ENCODE measurements at regions not wholly inside any gene's neighbourhood (a gene's known extent, or its start where the extent isn't known, plus 50 kb on each side); places are given as distances from the start of the nearest gene placed in this dataset.

DNA sequence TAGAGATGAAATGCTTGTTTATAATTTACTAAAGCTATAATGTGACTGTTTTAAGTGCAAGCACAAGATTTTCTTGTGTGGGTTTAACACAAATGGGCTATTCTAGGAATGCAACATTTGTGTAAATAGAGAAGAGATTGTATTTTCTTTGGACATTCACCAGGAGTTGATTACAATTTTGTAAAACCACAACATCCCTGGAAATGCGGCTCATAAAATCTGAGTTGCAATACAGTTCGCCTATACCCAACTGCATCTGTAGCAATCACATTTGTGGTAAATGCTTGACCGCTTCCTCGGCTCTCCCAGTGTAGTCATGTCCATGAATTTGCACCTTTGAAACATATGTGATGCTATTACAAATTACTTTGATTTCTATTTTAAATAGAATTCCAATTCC is 348.7 kb upstream of the CDH20 start (continued):
- TF ChIP-seq, protein P1, sequence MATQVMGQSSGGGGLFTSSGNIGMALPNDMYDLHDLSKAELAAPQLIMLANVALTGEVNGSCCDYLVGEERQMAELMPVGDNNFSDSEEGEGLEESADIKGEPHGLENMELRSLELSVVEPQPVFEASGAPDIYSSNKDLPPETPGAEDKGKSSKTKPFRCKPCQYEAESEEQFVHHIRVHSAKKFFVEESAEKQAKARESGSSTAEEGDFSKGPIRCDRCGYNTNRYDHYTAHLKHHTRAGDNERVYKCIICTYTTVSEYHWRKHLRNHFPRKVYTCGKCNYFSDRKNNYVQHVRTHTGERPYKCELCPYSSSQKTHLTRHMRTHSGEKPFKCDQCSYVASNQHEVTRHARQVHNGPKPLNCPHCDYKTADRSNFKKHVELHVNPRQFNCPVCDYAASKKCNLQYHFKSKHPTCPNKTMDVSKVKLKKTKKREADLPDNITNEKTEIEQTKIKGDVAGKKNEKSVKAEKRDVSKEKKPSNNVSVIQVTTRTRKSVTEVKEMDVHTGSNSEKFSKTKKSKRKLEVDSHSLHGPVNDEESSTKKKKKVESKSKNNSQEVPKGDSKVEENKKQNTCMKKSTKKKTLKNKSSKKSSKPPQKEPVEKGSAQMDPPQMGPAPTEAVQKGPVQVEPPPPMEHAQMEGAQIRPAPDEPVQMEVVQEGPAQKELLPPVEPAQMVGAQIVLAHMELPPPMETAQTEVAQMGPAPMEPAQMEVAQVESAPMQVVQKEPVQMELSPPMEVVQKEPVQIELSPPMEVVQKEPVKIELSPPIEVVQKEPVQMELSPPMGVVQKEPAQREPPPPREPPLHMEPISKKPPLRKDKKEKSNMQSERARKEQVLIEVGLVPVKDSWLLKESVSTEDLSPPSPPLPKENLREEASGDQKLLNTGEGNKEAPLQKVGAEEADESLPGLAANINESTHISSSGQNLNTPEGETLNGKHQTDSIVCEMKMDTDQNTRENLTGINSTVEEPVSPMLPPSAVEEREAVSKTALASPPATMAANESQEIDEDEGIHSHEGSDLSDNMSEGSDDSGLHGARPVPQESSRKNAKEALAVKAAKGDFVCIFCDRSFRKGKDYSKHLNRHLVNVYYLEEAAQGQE (IDR thresholded peaks at IDR 0.05) = no peak
- TF ChIP-seq RAD21 (conservative IDR thresholded peaks at IDR 0.05 in 1 of 2, IDR thresholded peaks at IDR 0.05 in 1 of 2) (no peak), EHMT2 (IDR thresholded peaks at IDR 0.05; ENCODE audit: low read depth) (no peak), SREBF2 (IDR thresholded peaks at IDR 0.05) (no peak)

DNA sequence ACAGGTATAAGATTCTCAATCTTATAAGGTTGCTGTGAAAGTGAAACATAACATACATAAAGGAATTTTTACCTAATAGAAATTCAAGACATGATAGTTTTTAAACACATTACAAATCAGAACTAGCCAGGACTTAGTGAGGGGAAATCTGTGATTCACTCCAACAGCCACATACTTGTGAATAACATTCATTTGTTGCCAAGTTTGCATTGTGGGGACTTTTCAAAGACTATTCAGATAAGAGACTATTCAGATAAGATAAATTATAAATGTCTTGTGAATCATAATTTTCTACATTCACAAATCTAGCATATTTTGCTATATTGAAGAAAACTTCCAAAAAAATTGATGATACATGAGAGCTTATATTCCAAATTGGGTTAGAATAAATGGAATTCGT is 345.3 kb upstream of the CDH20 start:
- POLR2A ChIA-PET = no interaction called here
- CTCF ChIA-PET = no interaction called here

More for the DNA sequence above, 345.3 kb upstream of the CDH20 start:
- Histone ChIP-seq H3K27ac (no peak overlapping the region), H3K4me3 (no peak overlapping the region), H3K4me2 (no peak overlapping the region), H3K9me3 (no peaks in the 10 kb centered on the region), H3K4me1 (no peaks in the 10 kb centered on the region)
- DNase-seq (ENCODE audit: low read depth in 1 of 2, low spot score in 1 of 2) (no peak), ATAC-seq (no peak), FAIRE-seq (no peak)
- TF ChIP-seq EHMT2 (IDR thresholded peaks at IDR 0.05; ENCODE audit: low read depth) (no peak), BHLHE40 (IDR thresholded peaks at IDR 0.05; ENCODE audit: low read depth, low read length) (no peak), SMC3 (IDR thresholded peaks at IDR 0.05) (no peak), JUN (IDR thresholded peaks at IDR 0.05) (no peak), PHF8 (IDR thresholded peaks at IDR 0.05; ENCODE audit: borderline replicate concordance, low read depth) (no peak), ZC3H11A (IDR thresholded peaks at IDR 0.05) (no peak), CHD4 (IDR thresholded peaks at IDR 0.05; ENCODE audit: borderline replicate concordance) (no peak), MAZ (IDR thresholded peaks at IDR 0.05; ENCODE audit: borderline replicate concordance, low read depth, low read length) (no peak), RARB (CRISPR knock-in tag; IDR thresholded peaks at IDR 0.05) (no peak), KDM1A (IDR thresholded peaks at IDR 0.05; ENCODE audit: low read depth) (no peak), FOSL2 (IDR thresholded peaks at IDR 0.05) (no peak), FOSL2 (CRISPR knock-in tag; IDR thresholded peaks at IDR 0.05) (no peak), EP300 (IDR thresholded peaks at IDR 0.05) (no peak), ZNF302 (CRISPR knock-in tag; IDR thresholded peaks at IDR 0.05) (no peak), RFX5 (IDR thresholded peaks at IDR 0.05) (no peak), CHD2 (IDR thresholded peaks at IDR 0.05; ENCODE audit: low read length, partially characterized antibody) (no peak), HOXB5 (CRISPR knock-in tag; IDR thresholded peaks at IDR 0.05) (no peak)
- TF ChIP-seq, protein P2, sequence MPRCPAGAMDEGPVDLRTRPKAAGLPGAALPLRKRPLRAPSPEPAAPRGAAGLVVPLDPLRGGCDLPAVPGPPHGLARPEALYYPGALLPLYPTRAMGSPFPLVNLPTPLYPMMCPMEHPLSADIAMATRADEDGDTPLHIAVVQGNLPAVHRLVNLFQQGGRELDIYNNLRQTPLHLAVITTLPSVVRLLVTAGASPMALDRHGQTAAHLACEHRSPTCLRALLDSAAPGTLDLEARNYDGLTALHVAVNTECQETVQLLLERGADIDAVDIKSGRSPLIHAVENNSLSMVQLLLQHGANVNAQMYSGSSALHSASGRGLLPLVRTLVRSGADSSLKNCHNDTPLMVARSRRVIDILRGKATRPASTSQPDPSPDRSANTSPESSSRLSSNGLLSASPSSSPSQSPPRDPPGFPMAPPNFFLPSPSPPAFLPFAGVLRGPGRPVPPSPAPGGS (IDR thresholded peaks at IDR 0.05) = no peak
- TF ChIP-seq, protein P3, sequence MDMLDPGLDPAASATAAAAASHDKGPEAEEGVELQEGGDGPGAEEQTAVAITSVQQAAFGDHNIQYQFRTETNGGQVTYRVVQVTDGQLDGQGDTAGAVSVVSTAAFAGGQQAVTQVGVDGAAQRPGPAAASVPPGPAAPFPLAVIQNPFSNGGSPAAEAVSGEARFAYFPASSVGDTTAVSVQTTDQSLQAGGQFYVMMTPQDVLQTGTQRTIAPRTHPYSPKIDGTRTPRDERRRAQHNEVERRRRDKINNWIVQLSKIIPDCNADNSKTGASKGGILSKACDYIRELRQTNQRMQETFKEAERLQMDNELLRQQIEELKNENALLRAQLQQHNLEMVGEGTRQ (IDR thresholded peaks at IDR 0.05) = no peak
- TF ChIP-seq, protein P1 (IDR thresholded peaks at IDR 0.05) = no peak
- TF ChIP-seq, protein P4, sequence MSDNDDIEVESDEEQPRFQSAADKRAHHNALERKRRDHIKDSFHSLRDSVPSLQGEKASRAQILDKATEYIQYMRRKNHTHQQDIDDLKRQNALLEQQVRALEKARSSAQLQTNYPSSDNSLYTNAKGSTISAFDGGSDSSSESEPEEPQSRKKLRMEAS (IDR thresholded peaks at IDR 0.05) = no peak
- 0% methylated on average over 1 of the region's 1 CpG for WGBS (ENCODE audit: missing lambda C conversion rate)
